HG02852 (cell line): ENCODE measurements at regions not wholly inside any gene's neighbourhood (a gene's known extent, or its start where the extent isn't known, plus 50 kb on each side); places are given as distances from the start of the nearest gene placed in this dataset.

Experiments used
- ATAC-seq: cut with Tn5 transposase; IDR thresholded peaks from one replicate; pipeline ENCODE4 v1.9.1; 2021; ENCODE audit warnings: mild to moderate bottlenecking, moderate library complexity; ENCODE audit not compliant: unreplicated experiment

DNA sequence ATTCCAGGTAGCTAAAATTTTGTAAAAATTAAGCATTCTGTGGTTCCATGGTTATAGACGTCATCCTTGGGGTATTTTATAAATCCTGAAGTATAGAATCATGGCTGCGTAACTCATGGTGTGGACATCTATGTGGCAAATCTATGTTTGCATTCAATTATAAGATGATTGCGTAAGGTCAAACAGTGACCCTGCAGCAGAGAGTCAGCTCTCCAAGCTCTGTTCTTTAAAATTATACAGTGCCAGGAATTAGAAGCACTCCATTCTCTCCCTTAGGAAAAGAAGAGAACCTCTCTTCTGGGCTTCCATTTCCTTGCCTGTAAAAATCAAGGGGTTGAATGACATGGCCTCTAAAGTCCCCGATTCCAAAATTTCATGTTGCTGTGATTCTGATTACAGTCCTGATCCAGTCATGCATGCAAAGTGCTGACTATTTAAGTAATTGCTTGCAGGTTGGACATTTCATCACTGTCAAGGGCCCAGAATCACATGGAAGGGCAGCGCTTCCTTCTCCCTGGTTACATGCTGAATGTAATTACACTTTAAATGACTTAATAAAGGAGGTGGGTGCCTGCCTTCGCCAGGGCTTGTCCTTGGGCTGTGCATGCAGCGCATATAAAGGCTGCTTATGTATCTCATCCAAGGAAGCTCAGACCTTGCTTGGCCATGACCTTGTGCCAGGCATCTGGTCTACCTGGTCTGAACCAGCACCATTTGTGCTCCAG lies 550.7 kb downstream of the TYW1 start:
- ATAC-seq = no peak

DNA sequence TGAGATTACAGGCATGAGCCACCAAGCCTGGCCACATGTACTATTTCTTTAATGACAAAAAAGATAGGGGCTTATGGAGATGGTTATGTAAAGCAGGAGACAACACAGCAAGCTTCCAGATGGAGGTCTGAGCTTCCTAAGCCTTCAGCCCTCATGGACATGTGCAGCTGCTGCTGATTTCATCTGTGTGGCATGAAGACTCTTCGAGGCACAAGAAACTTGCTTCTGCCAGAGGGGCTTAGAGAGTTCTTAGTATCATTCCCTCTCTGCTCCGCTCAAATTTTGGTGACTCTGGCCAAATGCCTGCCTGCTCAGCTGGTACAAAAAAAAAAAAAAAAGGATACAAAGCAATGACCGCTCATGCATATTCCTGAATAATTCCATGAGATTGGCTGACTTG lies 552.5 kb downstream of the TYW1 start:
- ATAC-seq = no peak

DNA sequence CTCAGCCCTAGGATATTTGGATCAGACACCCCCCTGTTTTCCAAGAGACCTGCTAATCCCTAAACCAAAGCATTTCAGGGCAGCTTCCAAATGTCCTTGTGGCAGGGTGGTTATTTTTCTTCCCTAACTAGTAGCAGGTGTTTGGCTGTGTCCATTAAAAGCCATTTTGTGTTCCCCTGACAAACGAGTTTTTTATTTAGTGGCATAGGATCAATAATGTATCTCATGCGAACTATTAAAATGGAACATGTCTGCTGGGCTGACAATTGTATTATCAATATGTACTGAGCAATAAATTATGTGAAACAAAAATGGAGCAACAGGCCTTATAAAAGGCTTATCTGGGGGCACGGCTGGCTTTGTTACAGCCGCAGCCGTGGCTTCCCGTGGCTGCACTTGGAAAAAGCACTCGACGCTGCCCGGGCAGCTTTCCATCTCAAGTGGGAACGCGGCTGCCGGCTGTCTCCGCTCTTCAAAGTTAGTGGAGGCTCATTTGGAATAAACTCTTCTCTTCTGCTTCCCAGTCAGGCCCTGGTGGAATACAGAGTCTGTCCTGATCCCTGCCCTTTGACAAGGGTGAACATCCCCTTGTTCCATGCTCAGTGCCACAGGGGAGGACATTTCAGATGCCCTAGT lies 554.3 kb downstream of the TYW1 start:
- ATAC-seq = no peak

DNA sequence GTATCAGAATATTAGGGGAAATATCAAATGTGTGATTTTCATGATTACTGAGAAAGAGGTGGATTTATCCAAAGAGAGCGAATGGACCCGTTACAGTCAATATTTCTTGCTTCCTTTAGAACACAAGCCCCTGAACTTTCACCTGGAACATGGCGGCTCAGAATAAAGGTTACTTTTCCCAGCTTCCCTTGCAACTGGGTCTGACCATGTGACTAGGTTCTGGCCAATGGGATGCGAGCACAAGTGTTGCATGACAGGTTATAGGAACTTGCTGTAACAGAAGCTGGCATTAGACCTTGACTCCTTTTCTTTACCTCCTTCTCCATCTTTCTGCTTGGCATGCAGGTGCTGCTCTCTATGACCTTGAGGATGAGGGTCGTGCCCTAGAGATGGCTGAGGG lies 556.1 kb downstream of the TYW1 start:
- no peak for ATAC-seq

DNA sequence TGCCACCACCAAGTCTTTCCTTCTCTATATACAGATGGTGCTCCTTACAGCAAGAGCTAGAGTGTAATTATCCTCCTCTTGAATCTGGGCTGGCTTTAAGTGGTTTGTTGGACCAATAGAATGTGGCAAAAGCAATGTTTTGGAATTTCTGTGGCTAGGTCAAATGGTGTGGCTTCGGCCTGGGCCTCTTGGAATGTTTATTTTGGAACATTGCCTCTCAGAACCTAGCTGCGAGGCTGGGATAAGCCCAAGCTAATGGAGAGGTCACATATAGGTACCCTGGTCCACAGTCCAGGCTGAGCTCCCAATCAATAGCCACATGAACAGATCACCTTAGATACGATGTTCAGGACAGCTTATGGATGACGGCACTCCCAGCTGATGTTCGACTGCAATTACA lies 556.7 kb downstream of the TYW1 start:
- no peak for ATAC-seq

- ATAC-seq = no peak
Observed at GRCh38 chr7:67554986-67555385, 558.4 kb downstream of the TYW1 start.

GRCh38 chr7:67564959-67565358 lies 568.3 kb downstream of the TYW1 start:
- no peak for ATAC-seq

- ATAC-seq = no peak
Observed at GRCh38 chr7:67566101-67566500, 569.5 kb downstream of the TYW1 start.

GRCh38 chr7:67571026-67571545 lies 574.5 kb downstream of the TYW1 start:
- ATAC-seq = no peak

GRCh38 chr7:67573639-67574038 lies 577.0 kb downstream of the TYW1 start:
- no peak for ATAC-seq

DNA sequence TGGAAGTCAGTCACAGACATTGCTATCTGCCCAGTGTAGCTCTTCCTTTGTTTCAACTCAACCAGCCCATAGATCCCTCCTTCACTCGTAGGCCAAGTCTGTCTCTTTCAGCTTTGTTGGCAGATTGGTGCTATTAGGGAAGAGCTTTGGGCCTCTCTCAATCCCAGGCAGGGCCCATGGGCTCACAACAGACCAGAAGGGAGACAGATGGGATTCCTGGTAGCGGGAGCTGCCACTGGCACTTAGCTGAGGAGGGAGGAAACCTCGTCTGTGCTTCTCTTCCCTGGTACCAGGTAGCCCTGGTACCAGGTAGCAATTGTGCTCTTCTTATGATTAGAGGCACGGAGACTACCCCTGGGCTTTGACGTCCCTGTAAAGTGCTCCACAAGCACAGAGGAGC lies 592.0 kb downstream of the TYW1 start:
- ATAC-seq = no peak

GRCh38 chr7:67589183-67589582 lies 592.5 kb downstream of the TYW1 start:
- no peak for ATAC-seq

DNA sequence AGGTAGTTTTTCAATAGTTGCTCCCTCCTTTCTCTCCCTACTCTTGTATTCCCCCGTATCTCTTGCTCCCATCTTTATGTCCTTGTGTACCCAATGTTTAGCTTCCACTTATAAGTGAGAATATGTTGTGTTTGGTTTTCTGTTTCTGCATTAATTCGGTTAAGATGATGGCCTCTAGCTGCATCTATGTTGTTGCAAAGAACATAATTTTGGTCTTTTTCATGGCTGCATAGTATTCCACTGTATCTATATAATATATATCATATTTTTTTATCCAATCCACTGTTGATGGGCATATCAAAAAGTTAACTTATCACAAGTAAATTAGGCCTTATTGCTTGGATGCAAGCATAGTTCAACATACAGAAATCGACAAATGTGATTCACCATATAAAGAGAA lies 594.0 kb downstream of the TYW1 start:
- no peak for ATAC-seq

DNA sequence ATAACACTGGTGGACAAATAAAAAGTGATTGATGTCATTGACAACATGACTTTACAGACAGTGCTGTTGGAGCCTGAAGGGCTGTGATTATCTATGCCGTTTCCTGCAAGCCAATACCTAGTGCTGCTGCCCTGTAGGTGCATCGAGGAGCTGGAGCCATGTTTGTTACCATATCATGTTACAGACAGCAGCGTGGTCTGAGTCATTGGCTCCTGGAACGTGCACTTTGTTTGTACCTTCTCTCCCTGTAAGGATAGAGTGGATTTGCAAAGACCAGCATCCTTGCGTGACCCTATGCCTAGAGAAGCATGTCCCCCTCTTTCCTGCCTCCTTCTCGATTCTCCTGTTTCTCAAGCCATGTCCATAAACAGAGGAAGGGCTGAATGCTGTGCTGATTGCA lies 597.2 kb downstream of the TYW1 start:
- no peak for ATAC-seq

DNA sequence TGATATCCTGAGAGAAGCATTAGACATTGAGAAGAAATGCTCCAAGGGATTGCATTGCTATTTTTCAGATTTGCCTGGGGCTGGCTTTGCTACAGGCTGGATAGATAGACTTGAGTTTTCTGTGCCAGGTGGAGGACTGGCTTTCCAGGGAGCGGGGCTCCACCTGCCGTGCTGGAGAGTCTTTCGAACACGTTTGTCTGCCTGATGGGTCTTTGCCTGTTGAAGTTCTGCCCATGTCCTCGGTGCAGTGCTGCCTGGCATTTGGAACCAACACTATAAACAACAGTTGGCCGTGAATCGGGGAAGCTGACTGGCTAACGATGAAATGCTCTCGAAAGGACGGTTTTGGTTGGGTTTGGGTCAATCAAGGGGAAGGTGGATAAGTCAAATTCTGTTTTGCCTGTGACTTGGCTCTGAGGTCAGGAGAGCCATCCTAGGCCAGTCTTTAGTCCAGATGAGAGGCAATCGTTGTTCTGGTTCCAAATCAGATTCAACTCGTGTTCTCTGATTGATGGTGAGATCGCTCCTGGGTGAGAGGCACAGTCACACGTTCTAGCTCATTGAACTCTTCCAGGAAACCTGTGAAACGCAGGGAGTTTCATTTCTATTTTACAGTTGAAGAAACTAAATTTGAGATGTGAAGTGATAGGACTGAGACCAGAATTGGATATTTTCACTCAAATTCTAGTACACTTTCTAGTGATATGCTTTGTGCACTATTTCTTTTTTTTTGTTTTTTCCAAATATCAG lies 599.0 kb downstream of the TYW1 start:
- ATAC-seq = no peak

DNA sequence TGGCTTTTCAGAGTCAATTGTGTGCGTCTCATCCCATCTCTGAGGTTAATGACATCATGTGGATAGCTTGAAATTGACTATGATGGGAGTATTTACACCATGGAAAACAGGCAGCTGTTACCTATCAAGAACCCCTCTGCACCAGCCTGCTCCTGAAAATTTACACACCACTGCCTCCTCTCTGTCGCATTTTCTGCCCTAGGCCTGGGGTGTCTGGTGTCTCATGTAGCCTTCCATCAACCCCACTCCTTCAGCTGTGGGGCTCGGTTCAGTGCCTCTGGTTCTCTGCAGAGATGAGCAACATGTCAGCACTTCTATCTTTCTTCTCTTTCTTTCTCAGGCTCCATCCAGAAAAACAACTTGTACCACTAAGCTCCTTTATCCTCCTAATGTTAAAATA lies 600.5 kb downstream of the TYW1 start:
- no peak for ATAC-seq

GRCh38 chr7:67598469-67598868 lies 601.8 kb downstream of the TYW1 start:
- no peak for ATAC-seq

GRCh38 chr7:67599331-67600062 lies 602.9 kb downstream of the TYW1 start:
- no peak for ATAC-seq

DNA sequence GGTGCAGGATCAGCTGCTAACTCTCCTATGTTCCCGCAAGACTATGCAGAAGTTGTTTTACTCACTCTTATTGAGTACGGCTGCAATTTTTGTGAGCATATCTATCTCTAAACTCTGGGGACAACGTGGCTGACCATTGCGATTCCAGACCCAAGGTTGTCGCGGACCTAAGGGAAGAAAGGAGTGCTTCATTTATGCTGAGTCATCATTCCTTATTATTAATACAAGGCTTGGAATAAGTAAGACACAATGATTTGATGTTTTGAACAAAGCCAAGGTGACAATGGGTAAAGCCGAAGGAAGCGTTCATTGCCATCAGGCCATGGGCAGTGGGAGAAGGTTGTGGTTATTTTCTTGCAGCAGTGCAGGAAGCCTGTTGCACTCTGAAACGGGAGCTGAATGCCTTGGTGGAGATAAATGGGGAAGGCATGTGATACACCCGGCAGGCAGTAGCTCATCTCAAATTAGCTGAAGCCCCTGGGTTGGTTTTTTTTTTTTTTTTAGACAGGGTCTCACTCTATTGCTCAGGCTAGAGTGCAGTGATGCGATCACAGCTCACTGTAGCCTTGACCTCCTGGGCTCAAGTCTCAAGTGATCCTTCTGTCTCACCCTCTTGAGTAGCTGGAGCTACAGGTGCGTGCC lies 605.7 kb downstream of the TYW1 start:
- no peak for ATAC-seq

DNA sequence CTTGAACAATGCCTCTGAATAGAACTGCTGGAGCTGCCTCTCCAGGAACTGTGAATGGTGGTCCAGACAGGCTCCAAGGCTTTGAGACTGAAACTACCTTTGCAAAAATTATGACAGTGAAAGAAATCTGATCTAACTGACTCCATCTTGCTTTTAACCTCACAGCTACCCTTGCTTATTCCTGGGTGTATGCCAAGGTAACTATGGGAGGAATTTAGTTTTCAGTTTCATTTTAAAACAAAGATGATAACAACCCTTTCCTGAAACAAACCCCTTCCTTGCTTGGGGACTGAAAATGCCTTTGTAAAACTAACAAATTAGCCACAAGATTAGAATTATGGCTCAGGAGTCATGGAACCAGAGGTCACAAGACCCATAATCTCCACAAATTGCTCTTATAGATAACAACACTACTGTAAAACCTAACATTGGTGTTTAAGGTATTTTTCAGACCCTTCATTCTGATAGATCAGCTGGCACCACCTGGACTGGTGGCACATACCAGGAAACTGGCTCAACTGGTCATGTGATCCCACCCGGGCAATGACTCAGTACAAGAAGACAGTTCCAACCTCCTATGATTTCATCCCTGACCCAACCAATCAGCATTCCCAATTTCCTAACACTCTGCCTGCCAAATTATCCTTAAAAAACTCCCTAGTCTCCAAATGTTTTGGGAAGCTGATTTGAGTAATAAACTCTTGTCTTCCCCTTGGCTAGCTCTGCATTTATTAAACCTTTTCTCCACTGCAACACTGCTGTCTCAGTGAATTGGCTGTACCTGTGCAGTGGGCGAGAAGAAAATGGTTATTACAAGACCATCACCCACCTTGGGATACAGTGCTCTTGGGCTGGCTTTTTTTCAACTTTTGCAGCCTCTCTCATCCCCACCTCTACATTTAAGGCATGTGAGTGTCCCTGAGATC lies 608.1 kb downstream of the TYW1 start:
- no peak for ATAC-seq
